ENCODE measurements at regions not wholly inside any gene's neighbourhood (a gene's known extent, or its start where the extent isn't known, plus 50 kb on each side); places are given as distances from the start of the nearest gene placed in this dataset.
A peak's percentile ranks its signal among the peaks of the same experiment; 100 is the strongest.

GRCh38 chr13:50670272-50670671 lies 173.2 kb downstream of the DLEU7 start:
- no peak for DNase-seq
- Histone ChIP-seq H3K9me3 (no peaks in the 10 kb centered on the region), H3K27ac (no peak overlapping the region), H3K4me3 (no peak overlapping the region), H3K4me1 (no peaks in the 10 kb centered on the region), H3K27me3 (no peaks in the 10 kb centered on the region), H3K36me3 (no peaks in the 10 kb centered on the region)
- ATAC-seq = no peak
- no peak for TF ChIP-seq CTCF (IDR thresholded peaks at IDR 0.05)
- intact Hi-C loops (cut with DNase I) = no loop called here

GRCh38 chr13:50670847-50671496 lies 172.5 kb downstream of the DLEU7 start:
- Histone ChIP-seq H3K27me3 (no peaks in the 10 kb centered on the region), H3K4me1 (peaks cover 4% of the 10 kb centered on the region), H3K27ac (no peak overlapping the region), H3K36me3 (no peaks in the 10 kb centered on the region), H3K4me3 (no peak overlapping the region), H3K9me3 (no peaks in the 10 kb centered on the region)
- intact Hi-C loops (cut with DNase I) = no loop called here
- no peak for TF ChIP-seq CTCF (IDR thresholded peaks at IDR 0.05)
- ATAC-seq (no peak), DNase-seq (no peak)

- H3K27me3 ChIP-seq = no peaks in the 10 kb centered on the region
- H3K4me3 ChIP-seq = no peak overlapping the region
- H3K9me3 ChIP-seq = no peaks in the 10 kb centered on the region
- intact Hi-C loops (cut with DNase I) = no loop called here
- H3K36me3 ChIP-seq = no peaks in the 10 kb centered on the region
- DNase-seq (no peak), ATAC-seq (no peak)
- TF ChIP-seq CTCF (IDR thresholded peaks at IDR 0.05) = no peak
- peaks cover 9% of the 10 kb centered on the region for H3K4me1 ChIP-seq
- H3K27ac ChIP-seq = no peak overlapping the region
These were observed 172.0 kb downstream of the DLEU7 start for GRCh38 chr13:50671497-50671850.

GRCh38 chr13:50672025-50672424 lies 171.5 kb downstream of the DLEU7 start:
- Histone ChIP-seq H3K36me3 (no peaks in the 10 kb centered on the region), H3K4me3 (no peak overlapping the region), H3K9me3 (no peaks in the 10 kb centered on the region), H3K4me1 (peaks cover 15% of the 10 kb centered on the region), H3K27me3 (no peaks in the 10 kb centered on the region), H3K27ac (no peak overlapping the region)
- DNase-seq (no peak), ATAC-seq (peak; percentile 70)
- no peak for TF ChIP-seq CTCF (IDR thresholded peaks at IDR 0.05)
- intact Hi-C loops (cut with DNase I) = no loop called here

- TF ChIP-seq CTCF (IDR thresholded peaks at IDR 0.05) = no peak
- intact Hi-C loops (cut with DNase I) = no loop called here
- Histone ChIP-seq H3K27me3 (no peaks in the 10 kb centered on the region), H3K9me3 (no peaks in the 10 kb centered on the region), H3K4me1 (peaks cover 15% of the 10 kb centered on the region), H3K36me3 (no peaks in the 10 kb centered on the region), H3K4me3 (no peak overlapping the region), H3K27ac (no peak overlapping the region)
- no peak for ATAC-seq
- no peak for DNase-seq
These were observed 167.8 kb downstream of the DLEU7 start for GRCh38 chr13:50675651-50676050.

GRCh38 chr13:50676602-50677001 lies 166.9 kb downstream of the DLEU7 start:
- H3K27ac ChIP-seq = no peak overlapping the region
- no peak for DNase-seq
- no peaks in the 10 kb centered on the region for H3K27me3 ChIP-seq
- no peaks in the 10 kb centered on the region for H3K36me3 ChIP-seq
- no peak overlapping the region for H3K4me3 ChIP-seq
- H3K9me3 ChIP-seq = no peaks in the 10 kb centered on the region
- ATAC-seq = peak; percentile 43
- H3K4me1 ChIP-seq = peaks cover 15% of the 10 kb centered on the region
- TF ChIP-seq CTCF (IDR thresholded peaks at IDR 0.05) = no peak
- intact Hi-C loops (cut with DNase I) = no loop called here
